BJ (cell line): ENCODE measurements at regions not wholly inside any gene's neighbourhood (a gene's known extent, or its start where the extent isn't known, plus 50 kb on each side); places are given as distances from the start of the nearest gene placed in this dataset.
A peak's percentile ranks its signal among the peaks of the same experiment; 100 is the strongest.

Source experiments
- CTCF ChIA-PET: fragments of 350-600 bp; formaldehyde crosslinking; extraction: SDS; loops from one replicate; lab custom pipeline; 2021; ENCODE audit warnings: antibody characterized with exemption, inconsistent platforms; lab: Yijun Ruan, JAX
- POLR2A ChIA-PET: fragments of 300-600 bp; sonication (Branson Sonifier 250); formaldehyde crosslinking; extraction: SDS; loops from one replicate; lab custom pipeline; 2021; ENCODE audit warnings: antibody characterized with exemption; lab: Charles Lee
- DNase-seq: peaks from one replicate; pipeline ENCODE4 v3.0.0-alpha.2; 2011; ENCODE audit warnings: low read depth
- H3K27me3 ChIP-seq: 2 replicates; pipeline ENCODE4 v1.6.0; 2011; ENCODE audit warnings: low read length; ENCODE audit not compliant: control insufficient read depth, insufficient read depth
- H3K36me3 ChIP-seq: 2 replicates; pipeline ENCODE4 v1.5.1; 2011; ENCODE audit warnings: low read length; ENCODE audit not compliant: control insufficient read depth, insufficient read depth
- H3K4me3 ChIP-seq: 2 replicates; pipeline ENCODE4 v1.5.1; 2011; ENCODE audit warnings: low read depth, mild to moderate bottlenecking, control low read depth, low read length
- CTCF ChIP-seq: IDR thresholded peaks from 2 replicates; pipeline ENCODE4 v1.5.1; 2011; ENCODE audit warnings: low read depth, mild to moderate bottlenecking, control low read depth, inconsistent platforms, low read length, moderate library complexity; ENCODE audit not compliant: insufficient read depth

- DNase-seq, result no peak
- no peak for TF ChIP-seq CTCF
- no peaks in the 10 kb centered on the region for H3K27me3 ChIP-seq
- ChIA-PET POLR2A (no interaction called here), CTCF (no interaction called here)
- no peaks in the 10 kb centered on the region for H3K36me3 ChIP-seq
- H3K4me3 ChIP-seq, result no peak overlapping the region
These were observed 106.5 kb upstream of the DCN start for GRCh38 chr12:91289072-91289471.

GRCh38 chr12:91287753-91288152 is 105.1 kb upstream of the DCN start:
- H3K27me3 ChIP-seq, result no peaks in the 10 kb centered on the region
- no peaks in the 10 kb centered on the region for H3K36me3 ChIP-seq
- no peak for TF ChIP-seq CTCF
- ChIA-PET CTCF (no interaction called here), POLR2A (no interaction called here)
- DNase-seq, result no peak
- no peak overlapping the region for H3K4me3 ChIP-seq

GRCh38 chr12:91278126-91278525 is 95.5 kb upstream of the DCN start:
- no peak for TF ChIP-seq CTCF
- ChIA-PET POLR2A (no interaction called here), CTCF (no interaction called here)
- Histone ChIP-seq H3K36me3 (no peaks in the 10 kb centered on the region), H3K27me3 (no peaks in the 10 kb centered on the region), H3K4me3 (no peak overlapping the region)
- no peak for DNase-seq

GRCh38 chr12:91276509-91276908 is 93.9 kb upstream of the DCN start:
- no peaks in the 10 kb centered on the region; the same call in 1 of the 2 replicates for H3K27me3 ChIP-seq
- no peak for TF ChIP-seq CTCF
- ChIA-PET CTCF (no interaction called here), POLR2A (no interaction called here)
- no peak overlapping the region for H3K4me3 ChIP-seq
- DNase-seq, result peak; percentile 11
- no peaks in the 10 kb centered on the region for H3K36me3 ChIP-seq

GRCh38 chr12:91275321-91275720 is 92.7 kb upstream of the DCN start:
- ChIA-PET CTCF (interaction anchor here (1.7 kb wide), 1 partner anchor 80 kb away, joined by 3 read pairs; no protein-coding TSS in a partner anchor), POLR2A (interaction anchor here (0.8 kb wide), 1 partner anchor 95 kb away, joined by 3 read pairs; no protein-coding TSS in a partner anchor)
- no peak for TF ChIP-seq CTCF
- H3K27me3 ChIP-seq, result no peaks in the 10 kb centered on the region; the same call in 1 of the 2 replicates
- no peaks in the 10 kb centered on the region for H3K36me3 ChIP-seq
- no peak for DNase-seq
- no peak overlapping the region for H3K4me3 ChIP-seq
